ENCODE measurements at regions not wholly inside any gene's neighbourhood (a gene's known extent, or its start where the extent isn't known, plus 50 kb on each side); places are given as distances from the start of the nearest gene placed in this dataset.

DNA sequence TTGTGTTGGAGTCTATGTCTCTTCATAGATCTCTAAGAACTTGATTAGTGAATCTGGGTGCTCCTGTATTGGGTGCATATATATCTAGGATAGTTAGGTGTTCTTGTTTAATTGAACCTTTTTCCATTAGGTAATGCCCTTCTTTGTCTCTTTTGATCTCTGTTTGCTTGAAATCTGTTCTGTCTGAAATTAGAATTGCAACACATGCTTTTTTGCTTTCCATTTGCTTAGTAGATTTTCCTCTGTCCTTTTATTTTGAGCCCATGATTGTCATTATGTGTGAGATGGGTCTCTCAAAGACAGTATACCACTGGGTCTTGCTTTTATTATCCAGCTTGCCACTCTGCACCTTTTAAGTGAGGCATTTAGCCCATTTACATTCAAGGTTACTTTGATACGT is 79.1 kb upstream of the APOOL start:
- TF ChIP-seq YY1 (IDR thresholded peaks at IDR 0.05; ENCODE audit: insufficient read depth, insufficient read length) (no peak), ZNF274 (IDR thresholded peaks at IDR 0.05; ENCODE audit: low read depth, low read length) (no peak)

Data from NT2/D1 (cell line).